ENCODE measurements at regions not wholly inside any gene's neighbourhood (a gene's known extent, or its start where the extent isn't known, plus 50 kb on each side); places are given as distances from the start of the nearest gene placed in this dataset.

DNA sequence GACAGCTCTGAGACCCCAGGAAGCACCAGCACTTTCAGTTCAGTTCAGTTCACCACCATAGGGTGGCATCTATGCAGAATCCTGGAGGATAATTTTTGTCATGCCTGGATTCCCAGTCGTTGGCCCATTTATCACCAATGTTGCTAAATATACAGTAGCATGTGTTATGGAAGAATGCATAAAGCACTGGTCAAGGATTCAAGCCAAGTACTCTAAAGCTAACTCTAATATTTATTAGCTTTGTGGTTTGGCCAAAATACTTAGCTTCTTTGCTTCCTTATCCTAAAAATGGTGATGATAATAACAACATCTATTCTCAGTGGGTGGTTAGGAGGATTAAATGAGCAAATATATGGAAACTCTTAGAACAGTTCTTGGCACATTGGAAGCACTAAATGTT is 294.7 kb upstream of the ZC3H12C start:
- ChIA-PET POLR2A (no interaction called here), CTCF (no interaction called here)
- Mint-ChIP-seq H3K4me3 (ENCODE audit: unreplicated experiment) (no peak overlapping the region), H3K4me1 (ENCODE audit: insufficient read depth, unreplicated experiment) (no peaks in the 10 kb centered on the region), H3K27me3 (ENCODE audit: insufficient read depth, unreplicated experiment) (no peaks in the 10 kb centered on the region), H3K9me3 (ENCODE audit: unreplicated experiment) (no peaks in the 10 kb centered on the region), H3K27ac (ENCODE audit: low read depth, unreplicated experiment) (no peak overlapping the region), H3K36me3 (ENCODE audit: insufficient read depth, unreplicated experiment) (no peaks in the 10 kb centered on the region)
- no peak for DNase-seq (ENCODE audit: unreplicated experiment)
- intact Hi-C loops (cut with micrococcal nuclease): no loop called here
- no TSS peak for BruUV-seq (replicated peaks)
- TF ChIP-seq, protein P1, sequence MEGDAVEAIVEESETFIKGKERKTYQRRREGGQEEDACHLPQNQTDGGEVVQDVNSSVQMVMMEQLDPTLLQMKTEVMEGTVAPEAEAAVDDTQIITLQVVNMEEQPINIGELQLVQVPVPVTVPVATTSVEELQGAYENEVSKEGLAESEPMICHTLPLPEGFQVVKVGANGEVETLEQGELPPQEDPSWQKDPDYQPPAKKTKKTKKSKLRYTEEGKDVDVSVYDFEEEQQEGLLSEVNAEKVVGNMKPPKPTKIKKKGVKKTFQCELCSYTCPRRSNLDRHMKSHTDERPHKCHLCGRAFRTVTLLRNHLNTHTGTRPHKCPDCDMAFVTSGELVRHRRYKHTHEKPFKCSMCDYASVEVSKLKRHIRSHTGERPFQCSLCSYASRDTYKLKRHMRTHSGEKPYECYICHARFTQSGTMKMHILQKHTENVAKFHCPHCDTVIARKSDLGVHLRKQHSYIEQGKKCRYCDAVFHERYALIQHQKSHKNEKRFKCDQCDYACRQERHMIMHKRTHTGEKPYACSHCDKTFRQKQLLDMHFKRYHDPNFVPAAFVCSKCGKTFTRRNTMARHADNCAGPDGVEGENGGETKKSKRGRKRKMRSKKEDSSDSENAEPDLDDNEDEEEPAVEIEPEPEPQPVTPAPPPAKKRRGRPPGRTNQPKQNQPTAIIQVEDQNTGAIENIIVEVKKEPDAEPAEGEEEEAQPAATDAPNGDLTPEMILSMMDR (IDR thresholded peaks at IDR 0.05; ENCODE audit: unreplicated experiment): no peak

DNA sequence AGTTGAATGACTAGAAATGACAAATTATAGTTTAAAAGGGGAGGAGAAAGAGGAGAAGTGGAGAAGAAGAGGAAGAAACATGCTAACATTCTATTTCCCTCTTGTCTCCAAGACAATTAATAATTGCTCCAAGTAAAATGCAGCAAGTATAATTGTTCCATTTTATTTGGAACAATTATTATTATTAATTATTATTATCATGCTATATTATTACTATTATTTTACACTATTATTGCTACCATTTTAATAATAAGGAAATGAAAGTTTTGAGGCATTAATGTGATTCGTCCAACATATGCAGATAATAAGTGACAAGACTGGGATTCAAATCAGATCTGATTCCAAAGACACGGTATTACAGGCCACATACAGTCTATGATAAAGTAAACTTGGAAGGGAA is 293.6 kb upstream of the ZC3H12C start:
- Mint-ChIP-seq H3K4me3 (ENCODE audit: unreplicated experiment) (no peak overlapping the region), H3K27me3 (ENCODE audit: insufficient read depth, unreplicated experiment) (no peaks in the 10 kb centered on the region), H3K9me3 (ENCODE audit: unreplicated experiment) (no peaks in the 10 kb centered on the region), H3K4me1 (ENCODE audit: insufficient read depth, unreplicated experiment) (no peaks in the 10 kb centered on the region), H3K36me3 (ENCODE audit: insufficient read depth, unreplicated experiment) (no peaks in the 10 kb centered on the region), H3K27ac (ENCODE audit: low read depth, unreplicated experiment) (no peak overlapping the region)
- no TSS peak for BruUV-seq (replicated peaks)
- intact Hi-C loops (cut with micrococcal nuclease): no loop called here
- CTCF ChIA-PET: no interaction called here
- POLR2A ChIA-PET: interaction anchor here (0.7 kb wide), 1 partner anchor 9 kb away, joined by 3 read pairs; no protein-coding TSS in a partner anchor
- no peak for DNase-seq (ENCODE audit: unreplicated experiment)
- TF ChIP-seq, protein P1 (IDR thresholded peaks at IDR 0.05; ENCODE audit: unreplicated experiment): no peak

DNA sequence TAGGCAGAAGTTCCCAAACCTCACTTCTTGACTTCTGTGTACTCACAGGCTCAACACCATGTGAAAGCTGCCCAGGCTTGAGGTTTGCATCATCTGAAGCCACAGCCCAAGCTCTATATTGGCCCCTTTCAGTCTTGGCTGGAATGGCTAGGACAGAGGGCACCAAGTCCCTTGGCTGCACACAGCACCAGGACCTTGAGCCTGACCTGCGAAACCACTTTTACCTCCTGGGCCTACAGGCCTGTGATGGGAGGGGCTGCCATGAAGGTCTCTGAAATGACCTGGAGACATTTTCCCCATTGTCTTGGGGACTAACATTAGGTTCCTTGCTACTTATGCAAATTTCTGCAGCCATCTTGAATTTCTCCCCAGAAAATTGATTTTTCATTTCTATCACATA is 288.3 kb upstream of the ZC3H12C start:
- BruUV-seq (replicated peaks): no TSS peak
- peaks cover 6% of the 10 kb centered on the region for H3K4me1 Mint-ChIP-seq (ENCODE audit: insufficient read depth, unreplicated experiment)
- no peak overlapping the region for H3K27ac Mint-ChIP-seq (ENCODE audit: low read depth, unreplicated experiment)
- H3K27me3 Mint-ChIP-seq (ENCODE audit: insufficient read depth, unreplicated experiment): no peaks in the 10 kb centered on the region
- TF ChIP-seq, protein P1 (IDR thresholded peaks at IDR 0.05; ENCODE audit: unreplicated experiment): no peak
- ChIA-PET POLR2A (no interaction called here), CTCF (interaction anchor here (1.2 kb wide), 1 partner anchor 21 kb away, joined by 5 read pairs; no protein-coding TSS in a partner anchor)
- no peaks in the 10 kb centered on the region for H3K36me3 Mint-ChIP-seq (ENCODE audit: insufficient read depth, unreplicated experiment)
- intact Hi-C loops (cut with micrococcal nuclease): no loop called here
- no peaks in the 10 kb centered on the region for H3K9me3 Mint-ChIP-seq (ENCODE audit: unreplicated experiment)
- no peak overlapping the region for H3K4me3 Mint-ChIP-seq (ENCODE audit: unreplicated experiment)
- DNase-seq (ENCODE audit: unreplicated experiment): no peak

DNA sequence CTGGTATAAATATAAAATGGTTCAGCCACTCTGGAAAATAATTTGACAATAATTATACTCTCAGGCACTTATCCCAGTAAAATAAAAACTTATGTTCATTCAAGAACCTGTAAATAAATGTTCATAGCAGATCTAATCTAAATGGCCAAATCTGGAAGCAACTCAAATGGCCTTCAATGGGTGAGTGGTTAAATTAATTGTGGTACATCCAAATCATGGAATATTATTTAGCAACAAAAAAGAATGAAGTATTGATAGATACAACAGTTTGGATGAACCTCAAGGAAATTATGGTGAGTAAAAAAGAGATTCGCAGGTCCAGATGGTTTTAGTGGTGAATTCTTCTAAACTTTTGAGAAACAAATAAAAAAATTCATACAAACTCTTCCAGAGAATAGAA is 287.0 kb upstream of the ZC3H12C start:
- Mint-ChIP-seq H3K27me3 (ENCODE audit: insufficient read depth, unreplicated experiment) (no peaks in the 10 kb centered on the region), H3K9me3 (ENCODE audit: unreplicated experiment) (no peaks in the 10 kb centered on the region), H3K27ac (ENCODE audit: low read depth, unreplicated experiment) (no peak overlapping the region), H3K36me3 (ENCODE audit: insufficient read depth, unreplicated experiment) (no peaks in the 10 kb centered on the region), H3K4me1 (ENCODE audit: insufficient read depth, unreplicated experiment) (peaks cover 6% of the 10 kb centered on the region), H3K4me3 (ENCODE audit: unreplicated experiment) (no peak overlapping the region)
- DNase-seq (ENCODE audit: unreplicated experiment): no peak
- TF ChIP-seq, protein P1 (IDR thresholded peaks at IDR 0.05; ENCODE audit: unreplicated experiment): no peak
- POLR2A ChIA-PET: no interaction called here
- intact Hi-C loops (cut with micrococcal nuclease): no loop called here
- CTCF ChIA-PET: interaction anchor here (0.7 kb wide), 1 partner anchor 910 kb away, joined by 3 read pairs; no protein-coding TSS in a partner anchor
- BruUV-seq (replicated peaks): no TSS peak
